Globus pallidus (tissue), 1 donor: ENCODE measurements at regions not wholly inside any gene's neighbourhood (a gene's known extent, or its start where the extent isn't known, plus 50 kb on each side); places are given as distances from the start of the nearest gene placed in this dataset.

Experiments
- DNase-seq: peaks from one replicate; pipeline ENCODE4 v3.0.0-alpha.2; 2015; ENCODE audit warnings: low spot score

DNA sequence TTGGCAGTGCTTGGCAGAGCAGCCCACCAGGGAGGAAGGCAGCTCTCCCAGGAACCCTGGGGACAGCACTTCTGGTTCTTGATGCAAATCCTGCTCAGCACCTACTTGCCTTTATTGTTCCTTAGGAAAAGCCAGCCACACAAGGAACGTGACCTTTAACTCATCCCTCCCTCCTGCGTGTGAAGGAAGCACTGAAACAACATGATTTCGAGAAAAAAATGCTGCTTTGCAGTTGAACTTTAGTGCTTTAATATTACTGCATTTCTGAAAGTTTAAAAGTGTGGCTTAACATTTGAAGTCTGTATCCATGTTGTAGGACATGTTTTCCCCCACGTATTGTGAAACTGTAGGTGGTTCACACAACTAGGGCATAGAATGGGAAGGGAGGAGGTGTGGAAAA lies 50.4 kb upstream of the CTNNB1 start:
- DNase-seq, result no peak
